ENCODE measurements at regions not wholly inside any gene's neighbourhood (a gene's known extent, or its start where the extent isn't known, plus 50 kb on each side); places are given as distances from the start of the nearest gene placed in this dataset.

GRCh38 chr16:17666293-17666692 lies 195.5 kb upstream of the XYLT1 start (continued):
- TF ChIP-seq ZNF501 (CRISPR knock-in tag; IDR thresholded peaks at IDR 0.05) = no peak
- no peak for TF ChIP-seq ZBTB1 (CRISPR knock-in tag; IDR thresholded peaks at IDR 0.05; ENCODE audit: borderline replicate concordance)
- TF ChIP-seq ZNF180 (CRISPR knock-in tag; IDR thresholded peaks at IDR 0.05; ENCODE audit: borderline replicate concordance, low read depth) = no peak

- in situ Hi-C loops (cut with HindIII; ENCODE audit: extremely low pct_ligation_motif_present, low pct_unique_long_range_greater_than_20kb) = no loop called here
- no peak for TF ChIP-seq POLR2AphosphoS2 (IDR thresholded peaks at IDR 0.05; ENCODE audit: low read depth, low read length)
- no peak for TF ChIP-seq ZNF260 (CRISPR knock-in tag; IDR thresholded peaks at IDR 0.05; ENCODE audit: borderline replicate concordance, low read depth)
- no peak for TF ChIP-seq PAX8 (CRISPR knock-in tag; IDR thresholded peaks at IDR 0.05; ENCODE audit: borderline replicate concordance)
- no peak for TF ChIP-seq NFKBIZ (CRISPR knock-in tag; IDR thresholded peaks at IDR 0.05)
- TF ChIP-seq ZNF800 (CRISPR knock-in tag; IDR thresholded peaks at IDR 0.05) = no peak
- no peak for TF ChIP-seq CSRNP1 (CRISPR knock-in tag; IDR thresholded peaks at IDR 0.05)
- TF ChIP-seq ZC3H4 (CRISPR knock-in tag; IDR thresholded peaks at IDR 0.05; ENCODE audit: borderline replicate concordance) = no peak
- no peak for TF ChIP-seq ZNF276 (CRISPR knock-in tag; IDR thresholded peaks at IDR 0.05; ENCODE audit: low read depth)
- no peak for TF ChIP-seq MTA1 (CRISPR knock-in tag; IDR thresholded peaks at IDR 0.05; ENCODE audit: borderline replicate concordance)
- TF ChIP-seq ZNF547 (CRISPR knock-in tag; IDR thresholded peaks at IDR 0.05) = no peak
- TF ChIP-seq MAZ (IDR thresholded peaks at IDR 0.05; ENCODE audit: borderline replicate concordance, low read depth, low read length) = no peak
- TF ChIP-seq MAZ (CRISPR knock-in tag; IDR thresholded peaks at IDR 0.05; ENCODE audit: low read depth) = no peak
- no peak for TF ChIP-seq STAT5B (CRISPR knock-in tag; IDR thresholded peaks at IDR 0.05)
- no peak for TF ChIP-seq PPARG (CRISPR knock-in tag; conservative IDR thresholded peaks at IDR 0.05)
- TF ChIP-seq ATF2 (CRISPR knock-in tag; IDR thresholded peaks at IDR 0.05) = no peak
- no peak for TF ChIP-seq BRCA1 (CRISPR knock-in tag; IDR thresholded peaks at IDR 0.05)
These were observed 188.1 kb upstream of the XYLT1 start for GRCh38 chr16:17658881-17659280.

More at GRCh38 chr16:17658881-17659280, 188.1 kb upstream of the XYLT1 start:
- BruUV-seq (replicated peaks) = no TSS peak
- no peaks in the 10 kb centered on the region for H3K4me1 ChIP-seq (ENCODE audit: insufficient read depth, low read length)
- no peaks in the 10 kb centered on the region for H3K79me2 ChIP-seq (ENCODE audit: insufficient read depth, low read length)
- CTCF ChIA-PET (ENCODE audit: low intra/inter-chr PET ratio, low total read pairs) = no interaction called here
- POLR2A ChIA-PET = no interaction called here
- H3K4me2 ChIP-seq (ENCODE audit: low read depth, low read length) = no peak overlapping the region
- no peak for DNase-seq (ENCODE audit: low spot score)
- H3K36me3 ChIP-seq (replicated peaks in 1 of 2; ENCODE audit: control insufficient read depth in 1 of 2, insufficient read depth in 2 of 2, low read length in 2 of 2) = no peaks in the 10 kb centered on the region
- no peak overlapping the region for H3K27ac ChIP-seq (ENCODE audit: extremely low read length, insufficient read depth, low read length)
- WGBS (ENCODE audit: low lambda C conversion rate) = 2% methylated on average over 3 of the region's 3 CpGs
- no peak overlapping the region for H3K9ac ChIP-seq (ENCODE audit: insufficient read depth, low read depth, low read length)
- no peaks in the 10 kb centered on the region for H3K9me3 ChIP-seq (ENCODE audit: low read length)
- no peaks in the 10 kb centered on the region for H4K20me1 ChIP-seq (ENCODE audit: insufficient read depth, low read length)
- FAIRE-seq = no peak
- intact Hi-C loops (cut with micrococcal nuclease; ENCODE audit: unreplicated experiment) = no loop called here
- no peak overlapping the region for H2AFZ ChIP-seq (ENCODE audit: low read length)
- ATAC-seq = no peak
- H3K27me3 ChIP-seq (ENCODE audit: control insufficient read depth in 1 of 2, insufficient read depth in 2 of 2, low read length in 2 of 2) = peaks cover 0 to 15% of the 10 kb centered on the region in 2 experiments; a peak in 1 of 5 replicates
- H3K4me3 ChIP-seq (replicated peaks in 1 of 3; ENCODE audit: insufficient read depth in 1 of 3, low read depth in 2 of 3, low read length in 3 of 3) = no peak overlapping the region

All from HepG2 (cell line).